ENCODE measurements at regions not wholly inside any gene's neighbourhood (a gene's known extent, or its start where the extent isn't known, plus 50 kb on each side); places are given as distances from the start of the nearest gene placed in this dataset.

GRCh38 chr11:97136067-97136466 lies 746.3 kb downstream of the JRKL start:
- Histone ChIP-seq H3K27ac (no peak overlapping the region), H3K4me1 (no peaks in the 10 kb centered on the region), H3K27me3 (no peaks in the 10 kb centered on the region), H3K9me3 (peaks cover 0 to 6% (median 0%) of the 10 kb centered on the region in 4 donors), H3K36me3 (no peaks in the 10 kb centered on the region), H3K4me3 (no peak overlapping the region)
- DNase-seq, result no peak
- TF ChIP-seq POLR2A (IDR thresholded peaks at IDR 0.05) (no peak), EP300 (IDR thresholded peaks at IDR 0.05) (no peak), POLR2AphosphoS5 (IDR thresholded peaks at IDR 0.05) (no peak)
- TF ChIP-seq, protein P1, sequence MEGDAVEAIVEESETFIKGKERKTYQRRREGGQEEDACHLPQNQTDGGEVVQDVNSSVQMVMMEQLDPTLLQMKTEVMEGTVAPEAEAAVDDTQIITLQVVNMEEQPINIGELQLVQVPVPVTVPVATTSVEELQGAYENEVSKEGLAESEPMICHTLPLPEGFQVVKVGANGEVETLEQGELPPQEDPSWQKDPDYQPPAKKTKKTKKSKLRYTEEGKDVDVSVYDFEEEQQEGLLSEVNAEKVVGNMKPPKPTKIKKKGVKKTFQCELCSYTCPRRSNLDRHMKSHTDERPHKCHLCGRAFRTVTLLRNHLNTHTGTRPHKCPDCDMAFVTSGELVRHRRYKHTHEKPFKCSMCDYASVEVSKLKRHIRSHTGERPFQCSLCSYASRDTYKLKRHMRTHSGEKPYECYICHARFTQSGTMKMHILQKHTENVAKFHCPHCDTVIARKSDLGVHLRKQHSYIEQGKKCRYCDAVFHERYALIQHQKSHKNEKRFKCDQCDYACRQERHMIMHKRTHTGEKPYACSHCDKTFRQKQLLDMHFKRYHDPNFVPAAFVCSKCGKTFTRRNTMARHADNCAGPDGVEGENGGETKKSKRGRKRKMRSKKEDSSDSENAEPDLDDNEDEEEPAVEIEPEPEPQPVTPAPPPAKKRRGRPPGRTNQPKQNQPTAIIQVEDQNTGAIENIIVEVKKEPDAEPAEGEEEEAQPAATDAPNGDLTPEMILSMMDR (IDR thresholded peaks at IDR 0.05), result no peak
- intact Hi-C loops (cut with DNase I), result no loop called here
- 80 to 88% methylated on average over 1 of the region's 1 CpG for WGBS, 2 donors

GRCh38 chr11:97140885-97141494 lies 751.2 kb downstream of the JRKL start:
- H3K9me3 ChIP-seq, result peaks cover 0 to 6% (median 0%) of the 10 kb centered on the region in 4 donors
- H3K4me1 ChIP-seq, result no peaks in the 10 kb centered on the region
- no peak overlapping the region for H3K27ac ChIP-seq
- H3K36me3 ChIP-seq, result no peaks in the 10 kb centered on the region
- TF ChIP-seq, protein P1 (IDR thresholded peaks at IDR 0.05), result no peak
- TF ChIP-seq EP300 (IDR thresholded peaks at IDR 0.05) (no peak), POLR2A (IDR thresholded peaks at IDR 0.05) (no peak), POLR2AphosphoS5 (IDR thresholded peaks at IDR 0.05) (no peak)
- intact Hi-C loops (cut with DNase I), result no loop called here
- 52 to 64% methylated on average over 2 of the region's 2 CpGs for WGBS, 2 donors
- no peaks in the 10 kb centered on the region for H3K27me3 ChIP-seq
- no peak for DNase-seq
- H3K4me3 ChIP-seq, result no peak overlapping the region

DNA sequence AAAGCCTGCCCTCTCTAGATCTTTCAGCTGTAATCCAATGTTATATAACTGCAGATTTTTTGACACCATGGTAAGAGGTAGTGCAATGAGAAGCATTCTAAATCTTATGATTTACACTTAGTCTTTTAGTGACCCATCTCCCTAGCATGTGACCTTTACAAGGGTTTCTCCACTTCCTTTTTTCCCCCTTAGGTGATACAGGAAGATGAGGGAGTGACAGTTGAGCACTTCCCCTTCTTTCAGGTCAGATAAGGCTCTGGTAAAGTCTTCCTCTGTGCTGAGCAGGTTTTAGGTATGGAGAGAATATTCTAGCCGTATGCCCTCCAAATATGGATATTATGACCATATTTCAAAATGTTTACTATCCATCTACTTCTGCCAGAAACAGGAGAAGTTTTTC lies 753.6 kb downstream of the JRKL start:
- intact Hi-C loops (cut with DNase I), result no loop called here

DNA sequence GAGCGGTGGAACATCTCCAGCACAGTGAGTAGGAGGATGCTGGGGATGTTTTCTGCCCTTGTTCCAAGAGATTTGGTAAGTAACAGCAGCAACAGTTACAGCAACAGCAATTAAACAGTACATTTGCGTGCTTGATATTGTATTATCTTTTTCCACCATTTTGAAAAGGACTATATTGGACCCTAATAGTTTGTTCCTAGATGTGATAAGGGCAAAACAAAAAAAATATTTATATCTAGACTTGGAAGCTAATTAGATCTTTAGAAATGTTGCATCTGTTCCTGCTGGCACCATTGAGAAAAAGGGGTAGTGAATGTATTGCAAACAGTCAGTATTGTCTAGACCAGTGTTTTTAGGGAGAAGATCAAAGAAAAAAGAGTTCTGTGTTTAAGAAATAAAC lies 759.9 kb downstream of the JRKL start:
- no peaks in the 10 kb centered on the region for H3K4me1 ChIP-seq
- TF ChIP-seq POLR2AphosphoS5 (IDR thresholded peaks at IDR 0.05), result no peak
- TF ChIP-seq, protein P1 (IDR thresholded peaks at IDR 0.05), result no peak
- TF ChIP-seq EP300 (IDR thresholded peaks at IDR 0.05), result no peak
- TF ChIP-seq POLR2A (IDR thresholded peaks at IDR 0.05), result no peak
- 84 to 88% methylated on average over 2 of the region's 2 CpGs for WGBS, 2 donors
- H3K9me3 ChIP-seq, result peaks cover 0 to 2% (median 0%) of the 10 kb centered on the region in 4 donors
- no peaks in the 10 kb centered on the region for H3K36me3 ChIP-seq
- no peak for DNase-seq
- no peak overlapping the region for H3K27ac ChIP-seq
- intact Hi-C loops (cut with DNase I), result no loop called here
- no peak overlapping the region for H3K4me3 ChIP-seq
- H3K27me3 ChIP-seq, result no peaks in the 10 kb centered on the region

More for the DNA sequence above, 753.6 kb downstream of the JRKL start:
- Histone ChIP-seq H3K36me3 (no peaks in the 10 kb centered on the region), H3K27ac (no peak overlapping the region), H3K4me1 (no peaks in the 10 kb centered on the region), H3K27me3 (no peaks in the 10 kb centered on the region), H3K4me3 (no peak overlapping the region), H3K9me3 (peaks cover 0 to under 1% (median 0%) of the 10 kb centered on the region in 4 donors)
- no peak for DNase-seq
- TF ChIP-seq POLR2AphosphoS5 (IDR thresholded peaks at IDR 0.05), result no peak
- no peak for TF ChIP-seq POLR2A (IDR thresholded peaks at IDR 0.05)
- TF ChIP-seq EP300 (IDR thresholded peaks at IDR 0.05), result no peak
- TF ChIP-seq, protein P1 (IDR thresholded peaks at IDR 0.05), result no peak
- 40 to 69% methylated on average over 1 of the region's 1 CpG for WGBS, 2 donors

Data from sigmoid colon (tissue), 6 donors.